HG02938 (cell line): ENCODE measurements at regions not wholly inside any gene's neighbourhood (a gene's known extent, or its start where the extent isn't known, plus 50 kb on each side); places are given as distances from the start of the nearest gene placed in this dataset.
A peak's percentile ranks its signal among the peaks of the same experiment; 100 is the strongest.

ENCODE experiments used
- ATAC-seq: cut with Tn5 transposase; IDR thresholded peaks from one replicate; pipeline ENCODE4 v1.9.1; 2021; ENCODE audit warnings: mild to moderate bottlenecking, moderate library complexity; ENCODE audit not compliant: unreplicated experiment

DNA sequence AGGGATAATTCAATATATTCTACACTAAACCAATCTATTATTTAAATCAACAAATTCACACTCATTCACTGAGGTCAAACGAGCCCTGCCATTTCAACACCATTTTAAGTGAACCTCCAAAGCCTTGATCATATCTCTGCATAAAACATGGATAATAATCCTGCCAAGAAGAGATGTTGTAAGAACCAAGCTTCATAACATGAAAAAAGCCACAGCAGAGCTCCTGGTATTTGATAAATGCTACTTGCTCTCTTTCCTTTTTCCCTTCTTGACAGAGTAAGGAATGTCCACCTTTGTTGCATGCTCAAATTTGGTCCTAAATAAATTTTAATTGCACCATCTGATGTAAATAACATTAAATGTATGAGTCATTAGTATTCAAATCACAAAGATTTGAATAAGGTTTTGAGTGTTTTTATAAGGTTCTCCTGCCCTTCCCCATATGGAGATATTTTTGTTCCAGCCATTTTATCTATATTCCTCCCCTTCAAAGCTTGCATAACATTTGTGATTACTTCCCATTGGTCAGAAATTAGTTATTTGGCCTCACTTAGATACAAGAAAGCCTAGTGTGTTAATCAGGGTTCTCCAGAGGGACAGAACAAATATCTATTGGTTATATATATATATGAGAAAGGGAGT is 318.8 kb downstream of the RND3 start:
- ATAC-seq = no peak

DNA sequence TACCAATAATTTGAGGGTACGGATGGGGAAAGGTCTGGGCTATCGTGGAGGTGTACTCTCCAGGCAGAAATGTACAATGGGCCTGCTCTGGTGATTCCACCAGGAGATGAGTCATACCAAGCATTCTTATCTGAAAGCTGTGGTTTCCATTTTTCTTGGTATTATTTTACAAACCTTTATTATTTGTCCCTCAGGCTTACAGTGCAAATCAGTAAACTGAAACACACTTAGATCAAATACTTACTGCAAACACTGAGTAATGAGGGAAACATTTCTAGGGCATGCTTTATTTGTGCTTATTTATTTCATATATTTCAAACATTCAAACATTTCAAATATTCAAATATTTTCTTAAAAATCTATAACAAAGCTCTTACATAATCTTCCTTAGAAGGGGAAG is 319.8 kb downstream of the RND3 start:
- ATAC-seq = peak; percentile 76

DNA sequence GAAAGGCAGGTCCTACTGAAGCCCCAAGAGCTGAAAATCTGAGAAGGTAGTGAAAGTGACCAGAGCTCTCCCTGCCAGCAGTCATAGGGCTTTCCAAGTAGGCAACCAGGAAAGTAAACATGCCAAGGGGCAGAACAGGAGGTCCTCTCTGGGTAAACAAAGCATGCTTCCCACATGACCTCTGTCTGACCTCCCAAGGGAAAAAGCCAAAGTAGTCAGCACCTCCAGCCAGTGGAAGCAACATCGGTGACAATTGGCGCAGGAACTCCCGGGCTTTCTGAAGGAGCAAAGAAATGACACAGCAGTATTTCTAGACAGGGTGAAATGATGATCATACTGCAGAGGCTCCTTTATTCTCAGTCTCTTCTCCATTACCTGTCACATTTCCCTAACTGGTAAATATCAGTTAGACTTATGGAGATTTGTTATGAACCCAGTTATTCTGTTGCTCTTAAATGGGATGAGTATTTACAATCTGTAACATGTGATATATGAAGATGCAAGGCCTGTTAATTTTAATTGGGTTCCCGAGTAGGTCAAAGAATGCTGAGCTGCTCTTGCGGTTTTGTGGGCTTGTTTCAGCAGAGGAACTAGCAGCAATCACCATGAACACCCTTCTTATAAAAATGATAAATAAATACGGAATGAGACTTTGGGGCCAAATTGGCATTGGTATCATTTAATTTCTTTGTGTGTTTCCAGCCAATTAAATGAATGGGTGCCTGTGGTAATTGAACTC is 321.0 kb downstream of the RND3 start:
- ATAC-seq = no peak

DNA sequence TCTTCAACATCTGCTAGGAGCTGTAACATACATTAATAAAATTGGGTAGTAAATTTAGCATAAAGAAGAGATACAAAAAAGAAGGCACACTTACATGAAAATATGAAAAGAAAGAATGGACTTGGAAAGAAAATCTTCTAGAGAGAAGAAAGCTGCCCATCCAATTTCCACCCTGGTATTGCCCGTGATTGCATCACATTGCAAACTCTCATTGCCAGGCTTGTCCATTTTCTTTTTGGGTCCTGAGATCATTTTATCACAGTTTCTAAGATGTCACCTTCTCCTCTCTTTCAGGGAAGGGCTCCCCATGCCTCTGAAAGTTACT is 321.5 kb downstream of the RND3 start:
- ATAC-seq = no peak

DNA sequence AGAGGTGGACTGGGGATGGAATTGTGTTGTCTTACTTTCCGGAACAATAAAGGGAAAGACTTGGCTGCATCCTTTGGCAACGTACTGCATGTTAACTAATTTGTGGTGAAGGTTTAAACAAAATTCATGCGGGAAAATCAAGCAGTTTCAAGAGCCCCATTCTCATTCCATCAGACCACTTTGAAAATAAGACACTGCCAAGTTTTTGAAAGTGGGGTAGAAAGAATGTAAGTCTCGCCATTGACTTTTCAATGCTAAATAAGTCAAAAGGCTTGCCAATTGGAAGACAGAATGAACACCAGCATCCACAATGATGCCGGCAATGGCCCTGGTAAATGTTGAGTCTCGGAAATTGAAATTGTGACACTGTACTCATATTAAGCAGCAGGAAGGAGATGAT is 322.0 kb downstream of the RND3 start:
- no peak for ATAC-seq

DNA sequence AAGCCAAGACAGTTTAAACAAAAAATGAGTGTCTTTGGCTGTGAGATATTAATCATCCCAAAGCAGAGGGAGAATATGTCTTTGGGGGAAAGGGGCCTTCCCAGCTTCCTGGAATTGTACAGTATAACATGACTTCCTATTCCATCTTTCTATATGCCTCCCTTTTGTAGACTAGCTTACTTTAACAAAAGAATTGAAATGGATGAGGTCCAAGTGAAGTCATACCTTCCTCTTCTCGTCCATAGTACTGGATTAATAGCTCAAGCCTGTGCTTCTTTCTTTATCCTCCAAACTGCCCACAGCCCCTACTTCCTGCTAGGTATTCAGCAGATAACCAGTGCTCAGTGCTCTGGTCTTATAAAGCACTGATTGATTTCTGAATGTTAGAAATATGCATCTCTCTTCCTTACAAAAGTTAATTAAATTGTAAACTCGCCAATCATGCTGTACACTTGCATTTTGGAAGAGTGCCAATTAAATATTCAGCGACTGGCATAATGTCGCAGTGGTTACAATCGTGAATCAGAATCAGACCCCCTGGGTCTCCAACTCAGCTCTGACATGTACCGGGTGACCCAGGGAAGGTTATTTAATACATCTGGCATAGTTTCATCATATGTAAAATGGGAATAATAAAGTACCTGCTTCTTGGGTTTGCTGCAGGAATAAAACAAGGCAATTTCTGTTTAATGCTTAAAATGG is 325.1 kb downstream of the RND3 start:
- no peak for ATAC-seq

DNA sequence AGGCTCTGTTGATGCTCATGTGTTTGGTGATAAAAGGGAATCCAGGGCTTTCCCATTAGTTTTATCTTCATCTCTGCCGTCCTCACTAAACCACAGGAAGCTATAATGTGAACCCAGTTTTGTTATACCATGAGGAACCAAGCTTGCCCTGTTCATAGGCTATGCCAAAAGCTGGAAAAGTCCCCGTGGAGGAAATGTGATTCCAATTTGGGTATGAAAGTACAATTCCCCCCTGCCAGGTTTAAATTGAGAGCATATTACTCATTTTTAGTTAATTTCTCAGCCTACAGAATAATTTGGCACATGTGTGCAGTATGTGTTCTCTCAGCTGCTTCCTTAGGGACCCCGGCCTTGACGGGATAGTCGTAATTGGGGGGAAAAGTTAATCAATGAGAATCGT is 327.4 kb downstream of the RND3 start:
- no peak for ATAC-seq

DNA sequence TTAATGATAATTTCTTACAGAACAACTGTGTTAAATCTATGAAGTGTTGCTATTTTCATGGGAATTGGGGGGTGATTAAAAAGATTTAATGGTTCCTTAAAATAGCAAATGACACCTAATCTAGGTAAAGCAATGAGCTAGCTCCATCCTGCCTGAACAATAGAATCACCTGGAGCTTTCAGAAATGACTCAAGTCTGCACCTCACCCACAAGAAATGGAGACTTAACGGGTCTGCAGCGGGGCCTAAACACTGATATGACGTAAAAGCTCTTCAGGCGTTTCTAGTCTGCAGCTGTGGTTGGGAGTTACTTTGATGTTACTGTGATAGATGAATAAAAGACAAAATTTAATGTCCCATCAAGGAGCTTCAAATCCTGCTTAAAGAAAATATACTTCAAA is 328.2 kb downstream of the RND3 start:
- no peak for ATAC-seq

DNA sequence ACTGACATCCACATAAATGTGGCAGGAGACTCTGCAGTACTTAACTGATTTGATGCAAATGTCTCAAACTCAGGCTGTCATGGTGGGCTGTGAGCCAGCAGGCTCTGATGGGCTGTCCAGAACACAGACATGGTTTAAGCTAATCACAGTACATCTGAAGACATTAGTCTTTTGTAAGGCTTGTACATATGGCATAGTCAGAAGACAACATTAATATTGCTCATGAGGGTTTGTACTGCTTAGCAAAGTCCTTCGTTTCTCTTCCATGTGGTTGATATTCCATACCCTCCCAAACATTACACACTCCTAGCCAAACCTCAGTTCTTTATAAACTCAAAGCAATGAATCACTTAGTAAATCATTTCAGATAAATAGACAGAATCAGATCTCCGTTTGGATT is 330.6 kb downstream of the RND3 start:
- ATAC-seq = no peak

DNA sequence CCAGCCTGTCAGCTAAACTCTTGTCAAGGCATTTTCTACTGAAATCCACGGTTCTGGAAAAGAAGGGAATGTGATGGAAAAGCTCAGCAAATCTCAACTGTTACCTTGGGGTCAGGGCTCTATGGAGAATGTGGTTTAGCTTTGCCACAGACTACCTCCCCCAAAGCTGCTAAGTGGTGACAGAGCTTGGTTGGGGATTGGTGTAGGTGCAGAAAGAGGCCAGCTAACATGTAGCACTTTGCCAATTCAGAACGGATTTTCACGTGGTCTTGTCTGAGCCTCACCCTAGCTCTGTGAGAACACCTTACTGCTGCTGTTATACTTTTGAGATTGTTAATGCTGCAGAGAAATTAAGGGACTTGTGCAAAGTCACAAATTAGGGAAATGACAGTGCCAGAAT is 331.1 kb downstream of the RND3 start:
- no peak for ATAC-seq

DNA sequence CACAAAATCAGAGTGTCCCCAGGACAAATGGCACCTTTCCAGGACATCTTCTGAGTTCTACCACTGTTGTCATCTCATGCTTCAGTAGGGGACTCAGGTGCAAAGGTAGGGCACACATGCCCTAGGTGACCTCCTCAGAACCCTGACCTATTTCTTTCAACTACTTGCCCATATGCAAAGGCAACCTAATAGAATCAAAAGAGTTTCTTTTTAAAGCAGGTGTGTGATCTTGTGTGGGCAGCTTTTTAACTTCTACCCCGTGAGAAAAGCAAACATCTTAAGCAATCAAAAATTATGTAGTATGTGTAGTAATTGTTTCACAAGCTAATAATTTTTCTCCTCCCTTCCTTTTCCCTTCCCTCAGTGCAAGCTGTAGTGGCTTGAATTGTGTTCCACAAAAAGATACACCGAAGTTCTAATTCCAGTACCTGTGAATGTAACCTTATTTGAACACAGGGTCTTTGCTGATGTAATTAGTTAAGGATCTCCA is 333.1 kb downstream of the RND3 start:
- no peak for ATAC-seq

DNA sequence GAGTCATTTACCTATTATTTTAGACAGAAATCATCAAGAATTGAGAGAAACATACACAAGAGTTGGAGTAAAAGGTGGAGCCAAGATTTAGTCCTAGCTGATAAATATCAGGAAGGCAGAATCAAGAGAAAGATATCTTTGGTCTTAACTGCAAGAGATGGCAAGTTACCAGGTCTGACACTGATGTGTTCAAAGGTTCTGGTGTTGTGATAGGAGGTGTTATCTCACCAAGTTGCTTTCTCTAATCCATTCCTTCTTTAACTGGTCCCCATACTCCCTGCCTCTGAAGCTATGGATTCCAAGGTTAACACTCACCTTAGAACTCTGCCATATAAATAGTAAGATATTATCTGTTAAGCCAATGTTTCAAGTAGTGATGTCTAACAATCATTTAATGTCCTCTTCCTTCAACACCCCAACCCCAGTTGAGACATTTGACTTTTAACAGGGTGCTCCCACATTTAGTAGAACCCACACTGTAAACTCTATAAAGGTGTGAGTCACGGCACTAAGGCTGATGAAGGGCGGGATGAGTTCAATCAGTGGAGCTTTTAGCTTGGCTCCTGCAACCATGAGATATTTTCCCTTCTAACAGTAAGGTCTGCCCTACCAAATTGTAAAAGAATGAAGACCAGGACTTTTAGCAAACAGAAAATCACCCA is 333.7 kb downstream of the RND3 start:
- no peak for ATAC-seq

DNA sequence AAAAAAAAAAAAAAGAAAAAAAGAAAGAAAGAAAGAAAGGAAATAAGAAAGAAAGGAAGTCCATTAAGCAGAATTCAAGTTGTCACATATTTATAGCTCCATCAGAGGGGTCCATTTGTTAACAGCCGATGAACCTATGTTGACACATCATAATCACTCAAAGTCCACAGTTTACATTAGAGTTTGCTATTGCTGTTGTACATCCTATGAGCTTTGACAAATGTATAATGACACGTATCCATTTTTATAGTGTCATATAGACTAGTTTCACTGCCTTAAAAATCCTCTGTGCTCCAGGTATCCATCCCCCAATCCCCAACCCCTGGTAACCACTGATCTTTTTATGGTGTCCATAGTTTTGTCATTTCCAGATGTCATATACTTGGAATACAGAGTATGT is 335.2 kb downstream of the RND3 start:
- ATAC-seq = no peak

DNA sequence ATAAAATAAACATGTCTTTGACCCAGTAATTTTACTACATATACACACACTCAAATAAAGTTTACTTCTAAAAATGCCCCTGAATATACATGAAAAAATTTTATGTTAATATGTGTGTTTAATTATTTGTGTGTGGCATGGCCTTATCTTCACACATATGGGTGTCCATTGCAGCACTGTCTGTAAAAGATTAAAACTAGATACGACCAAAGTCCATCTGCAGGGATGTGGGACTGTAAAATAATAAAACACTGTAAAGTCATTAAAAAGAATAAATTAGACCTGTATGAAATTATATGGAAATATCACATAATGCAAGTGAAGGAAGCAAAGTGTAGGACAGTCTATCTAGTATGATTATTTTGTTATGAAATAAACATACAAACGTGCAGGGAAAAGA is 337.3 kb downstream of the RND3 start:
- ATAC-seq = no peak

DNA sequence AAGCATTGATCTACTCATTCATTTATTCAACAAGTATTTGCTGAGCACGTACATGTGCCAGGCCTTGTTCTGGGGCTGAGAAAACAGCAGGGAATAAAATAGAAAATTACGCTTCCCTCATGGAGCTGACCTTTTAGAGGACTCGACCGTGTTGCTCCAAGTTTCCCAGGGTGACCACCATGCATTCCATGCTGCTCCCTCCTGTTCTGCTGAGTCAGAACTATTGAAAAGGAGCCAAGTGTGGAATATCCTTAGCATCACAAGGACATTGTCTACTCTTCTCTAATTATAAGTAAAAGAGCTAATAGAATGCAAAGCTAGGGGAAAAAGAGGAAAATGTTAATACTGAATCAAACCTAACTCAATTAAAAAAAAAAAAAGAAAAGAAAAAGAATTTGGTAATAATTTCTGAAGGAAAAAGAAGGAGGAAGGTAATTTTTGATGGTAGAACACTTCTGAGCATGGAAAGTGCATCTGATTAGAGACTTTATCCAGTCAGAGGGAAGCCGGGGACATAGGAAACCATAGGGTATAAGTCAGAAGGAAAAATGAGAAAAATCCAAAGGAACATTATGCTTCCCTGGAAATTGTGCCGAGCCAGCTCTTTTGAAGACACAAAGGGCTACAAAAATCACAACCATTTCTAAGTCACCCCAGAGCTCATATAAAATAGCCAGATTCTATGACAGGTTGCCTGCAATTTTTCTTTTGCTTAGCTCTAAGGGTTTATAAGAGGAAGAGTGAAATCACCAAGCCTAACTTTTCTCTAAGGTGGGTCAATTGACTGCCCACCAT is 339.4 kb downstream of the RND3 start:
- ATAC-seq = no peak

DNA sequence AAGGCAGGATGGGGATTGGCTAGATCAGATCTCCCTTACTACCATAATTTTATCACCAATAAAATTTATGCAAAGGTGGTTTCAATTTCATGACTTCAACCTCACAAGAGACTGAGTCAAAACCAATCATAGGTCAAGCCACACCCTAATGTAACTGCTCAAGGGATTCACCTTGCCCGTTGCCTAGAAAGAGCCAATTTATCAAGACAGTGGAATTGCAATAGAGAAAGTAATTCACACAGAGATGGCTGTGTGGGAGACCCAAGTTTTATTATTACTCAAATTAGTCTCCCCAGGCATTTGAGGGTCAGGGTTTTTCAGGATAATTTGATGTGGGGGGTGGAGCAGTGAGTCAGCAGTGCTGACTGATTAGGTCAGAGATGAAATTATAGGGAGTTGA is 340.6 kb downstream of the RND3 start:
- no peak for ATAC-seq

DNA sequence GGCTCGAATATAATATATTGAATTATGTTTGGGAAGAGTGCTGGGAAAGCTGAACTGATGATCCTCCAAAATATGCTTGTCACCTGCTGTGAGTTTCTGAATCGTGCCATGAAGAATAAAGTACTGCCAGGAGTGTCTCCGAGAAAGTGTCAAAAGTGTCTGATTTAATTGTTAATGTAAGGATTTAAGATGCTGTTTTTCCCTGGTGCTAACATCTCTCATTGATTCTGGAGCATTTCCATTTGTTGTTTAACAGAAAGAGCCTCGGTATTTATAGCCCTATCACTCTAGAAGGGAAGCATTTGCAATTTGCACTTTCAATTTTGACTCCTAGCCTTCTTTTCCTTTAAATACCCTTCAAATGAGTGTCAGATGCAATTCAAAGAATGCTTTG is 342.2 kb downstream of the RND3 start:
- no peak for ATAC-seq

DNA sequence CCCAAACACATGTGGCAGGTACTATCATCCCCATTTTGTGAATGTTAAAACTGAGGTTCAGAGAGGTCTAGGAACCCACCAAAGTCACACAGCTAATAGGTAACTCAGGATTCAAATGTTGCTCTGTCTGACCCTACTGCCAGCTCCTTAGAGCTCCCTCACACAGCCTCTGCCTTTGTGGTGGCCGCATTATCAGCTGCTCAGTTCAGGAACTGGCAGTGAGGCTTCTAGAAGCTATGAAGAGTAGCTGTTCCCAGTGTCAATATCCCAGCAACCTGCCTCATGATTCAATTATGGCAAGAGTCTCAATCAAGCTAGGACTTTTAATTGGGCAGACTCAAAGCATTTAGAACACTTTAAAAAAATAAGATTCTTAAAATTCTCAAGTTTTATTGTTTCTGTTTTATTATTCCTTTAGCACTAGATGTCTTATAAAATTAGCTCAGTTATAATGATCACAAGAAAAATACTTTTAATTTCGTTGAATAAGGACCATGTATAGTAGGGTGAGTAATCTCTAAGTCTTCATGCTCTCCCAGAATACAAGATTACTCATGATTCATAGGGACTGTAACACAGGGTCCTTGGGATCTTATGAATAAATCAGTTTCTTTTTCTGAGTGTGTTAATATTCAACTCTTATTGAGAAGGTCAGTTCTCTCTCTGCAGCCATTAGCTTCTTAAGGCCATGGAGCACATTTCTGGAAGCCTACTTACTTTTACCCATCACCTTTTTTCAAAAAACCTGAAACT is 342.7 kb downstream of the RND3 start:
- no peak for ATAC-seq

DNA sequence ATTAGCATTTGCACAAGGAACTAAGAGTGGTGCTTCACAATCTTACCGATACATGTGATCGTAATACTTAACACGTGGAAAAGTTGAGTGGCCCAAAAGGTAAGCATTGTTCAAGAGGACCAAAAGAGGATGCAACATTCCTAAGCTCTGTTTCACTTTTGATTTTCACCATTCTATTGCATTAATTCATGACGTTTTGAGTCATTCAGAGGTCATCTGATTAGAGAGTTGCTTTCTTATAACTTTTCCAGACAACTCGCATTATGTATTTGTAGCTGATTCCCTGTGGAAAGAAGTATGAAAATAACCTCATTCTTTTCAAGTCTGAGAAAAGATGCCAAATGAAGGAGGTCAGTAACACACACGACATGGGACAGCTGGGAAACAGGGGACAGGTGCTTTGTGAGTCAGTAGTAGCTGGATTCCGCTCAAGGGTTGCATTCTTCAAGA is 344.4 kb downstream of the RND3 start:
- no peak for ATAC-seq

DNA sequence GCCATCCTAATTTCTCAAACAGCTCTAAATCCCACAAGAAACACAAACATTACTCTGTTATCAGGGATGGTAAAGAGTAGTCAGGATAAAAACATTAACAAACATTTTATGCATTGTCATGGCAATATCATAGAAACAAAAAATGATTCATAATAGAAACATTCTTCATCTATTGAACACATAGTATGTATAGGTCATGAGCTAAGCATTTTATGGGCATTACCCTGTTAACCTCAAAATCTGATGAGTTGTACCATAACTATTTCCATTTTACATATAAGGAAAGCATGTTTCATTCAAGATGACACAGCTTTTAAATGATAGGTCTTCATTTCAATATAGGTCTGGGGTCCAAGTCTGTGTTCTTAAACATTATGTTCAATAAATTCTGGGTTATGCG is 344.9 kb downstream of the RND3 start:
- ATAC-seq = no peak
